ENCODE measurements at regions not wholly inside any gene's neighbourhood (a gene's known extent, or its start where the extent isn't known, plus 50 kb on each side); places are given as distances from the start of the nearest gene placed in this dataset.

DNA sequence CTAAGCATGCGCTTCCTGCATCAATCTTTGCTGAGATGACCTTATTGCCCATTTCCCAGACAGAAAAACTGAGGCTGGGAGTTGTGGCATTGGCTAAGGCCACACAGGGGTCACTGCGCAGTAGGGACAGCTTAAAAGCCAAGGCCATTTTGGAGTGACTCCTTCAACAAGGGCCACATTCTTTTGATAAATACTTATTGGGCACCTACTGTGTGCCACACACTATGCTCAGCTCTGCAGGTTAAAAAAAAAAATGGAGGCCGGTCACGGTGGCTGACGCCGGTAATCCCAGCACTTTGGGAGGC is 108.6 kb downstream of the CEBPB start:
- H3K4me1 ChIP-seq (ENCODE audit: control insufficient read depth in 2 of 3, insufficient read depth in 2 of 3, low read depth in 1 of 3, low read length in 3 of 3), result peaks cover 0 to 7% (median 0%) of the 10 kb centered on the region in 3 donors
- H3K36me3 ChIP-seq (ENCODE audit: control insufficient read depth in 2 of 3, insufficient read depth in 3 of 3, low read length in 3 of 3), result no peaks in the 10 kb centered on the region
- H3K9ac ChIP-seq (ENCODE audit: low read length in 3 of 3), result no peak overlapping the region
- intact Hi-C loops (cut with DNase I), result no loop called here
- TF ChIP-seq, protein P1, sequence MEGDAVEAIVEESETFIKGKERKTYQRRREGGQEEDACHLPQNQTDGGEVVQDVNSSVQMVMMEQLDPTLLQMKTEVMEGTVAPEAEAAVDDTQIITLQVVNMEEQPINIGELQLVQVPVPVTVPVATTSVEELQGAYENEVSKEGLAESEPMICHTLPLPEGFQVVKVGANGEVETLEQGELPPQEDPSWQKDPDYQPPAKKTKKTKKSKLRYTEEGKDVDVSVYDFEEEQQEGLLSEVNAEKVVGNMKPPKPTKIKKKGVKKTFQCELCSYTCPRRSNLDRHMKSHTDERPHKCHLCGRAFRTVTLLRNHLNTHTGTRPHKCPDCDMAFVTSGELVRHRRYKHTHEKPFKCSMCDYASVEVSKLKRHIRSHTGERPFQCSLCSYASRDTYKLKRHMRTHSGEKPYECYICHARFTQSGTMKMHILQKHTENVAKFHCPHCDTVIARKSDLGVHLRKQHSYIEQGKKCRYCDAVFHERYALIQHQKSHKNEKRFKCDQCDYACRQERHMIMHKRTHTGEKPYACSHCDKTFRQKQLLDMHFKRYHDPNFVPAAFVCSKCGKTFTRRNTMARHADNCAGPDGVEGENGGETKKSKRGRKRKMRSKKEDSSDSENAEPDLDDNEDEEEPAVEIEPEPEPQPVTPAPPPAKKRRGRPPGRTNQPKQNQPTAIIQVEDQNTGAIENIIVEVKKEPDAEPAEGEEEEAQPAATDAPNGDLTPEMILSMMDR (IDR thresholded peaks at IDR 0.05; ENCODE audit: borderline replicate concordance, extremely low read depth, insufficient read depth), result no peak
- DNase-seq, result no peak
- no peak overlapping the region for H3K27ac ChIP-seq (ENCODE audit: low read depth in 2 of 2, low read length in 2 of 2)
- no peak for FAIRE-seq
- no peaks in the 10 kb centered on the region for H3K27me3 ChIP-seq (ENCODE audit: control insufficient read depth, insufficient read depth, low read length)
- no peaks in the 10 kb centered on the region for H3K9me3 ChIP-seq (ENCODE audit: control insufficient read depth in 2 of 3, insufficient read depth in 1 of 3, low read length in 3 of 3)
- no peak overlapping the region for H3K4me3 ChIP-seq (ENCODE audit: low read length in 3 of 3)

DNA sequence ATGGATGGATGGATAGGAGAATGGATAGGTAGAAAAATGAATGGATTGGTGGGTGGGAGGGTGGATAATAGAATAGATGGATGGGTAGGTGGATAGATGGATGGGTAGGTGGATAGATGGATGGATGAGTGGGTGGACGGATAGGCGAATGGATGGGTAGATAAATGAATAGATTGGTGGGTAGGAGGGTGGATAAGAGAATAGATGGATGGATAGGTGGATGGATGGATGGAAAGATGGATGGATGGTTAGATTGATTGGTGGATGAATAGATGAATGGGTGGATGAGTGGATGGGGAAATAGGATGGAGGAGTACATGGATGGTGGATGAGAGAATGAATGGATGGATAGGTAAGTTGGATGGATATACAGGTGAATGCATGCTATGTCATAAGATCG is 110.5 kb downstream of the CEBPB start:
- no peaks in the 10 kb centered on the region for H3K36me3 ChIP-seq (ENCODE audit: control insufficient read depth in 2 of 3, insufficient read depth in 3 of 3, low read length in 3 of 3)
- TF ChIP-seq, protein P1 (IDR thresholded peaks at IDR 0.05; ENCODE audit: borderline replicate concordance, extremely low read depth, insufficient read depth), result no peak
- no peaks in the 10 kb centered on the region for H3K9me3 ChIP-seq (ENCODE audit: control insufficient read depth in 2 of 3, insufficient read depth in 1 of 3, low read length in 3 of 3)
- no peak for DNase-seq
- H3K9ac ChIP-seq (ENCODE audit: low read length in 3 of 3), result no peak overlapping the region
- H3K4me3 ChIP-seq (ENCODE audit: low read length in 3 of 3), result no peak overlapping the region
- intact Hi-C loops (cut with DNase I), result no loop called here
- H3K4me1 ChIP-seq (ENCODE audit: control insufficient read depth in 2 of 3, insufficient read depth in 2 of 3, low read depth in 1 of 3, low read length in 3 of 3), result peaks cover 0 to 17% (median 4%) of the 10 kb centered on the region in 3 donors
- FAIRE-seq, result no peak
- no peaks in the 10 kb centered on the region for H3K27me3 ChIP-seq (ENCODE audit: control insufficient read depth, insufficient read depth, low read length)
- no peak overlapping the region for H3K27ac ChIP-seq (ENCODE audit: low read depth in 2 of 2, low read length in 2 of 2)

DNA sequence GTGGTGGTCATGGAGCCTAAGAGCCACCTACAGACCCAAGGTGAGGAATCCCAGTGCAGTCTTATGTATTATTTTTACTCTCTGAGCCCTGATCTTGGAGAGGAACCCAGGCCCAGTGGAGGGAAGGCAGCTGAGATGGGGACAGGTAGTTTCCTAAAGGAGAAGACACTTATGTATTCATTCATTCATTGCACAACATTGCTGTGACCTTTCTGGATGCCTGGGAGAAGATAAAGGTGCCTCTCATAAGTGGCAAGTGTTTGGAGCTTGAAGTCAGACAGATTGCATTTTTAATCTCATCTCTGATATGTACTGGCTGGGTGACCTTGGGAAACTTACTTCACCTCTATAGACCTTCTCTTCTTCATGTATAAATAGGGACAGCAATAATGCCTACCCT is 111.1 kb downstream of the CEBPB start:
- TF ChIP-seq, protein P1 (IDR thresholded peaks at IDR 0.05; ENCODE audit: borderline replicate concordance, extremely low read depth, insufficient read depth), result no peak
- no peaks in the 10 kb centered on the region for H3K27me3 ChIP-seq (ENCODE audit: control insufficient read depth, insufficient read depth, low read length)
- FAIRE-seq (no peak), DNase-seq (no peak)
- no peaks in the 10 kb centered on the region for H3K9me3 ChIP-seq (ENCODE audit: control insufficient read depth in 2 of 3, insufficient read depth in 1 of 3, low read length in 3 of 3)
- no peak overlapping the region for H3K9ac ChIP-seq (ENCODE audit: low read length in 3 of 3)
- no peak overlapping the region for H3K27ac ChIP-seq (ENCODE audit: low read depth in 2 of 2, low read length in 2 of 2)
- no peak overlapping the region for H3K4me3 ChIP-seq (ENCODE audit: low read length in 3 of 3)
- H3K36me3 ChIP-seq (ENCODE audit: control insufficient read depth in 2 of 3, insufficient read depth in 3 of 3, low read length in 3 of 3), result no peaks in the 10 kb centered on the region
- intact Hi-C loops (cut with DNase I), result no loop called here
- H3K4me1 ChIP-seq (ENCODE audit: control insufficient read depth in 2 of 3, insufficient read depth in 2 of 3, low read depth in 1 of 3, low read length in 3 of 3), result peaks cover 0 to 21% (median 9%) of the 10 kb centered on the region in 3 donors

DNA sequence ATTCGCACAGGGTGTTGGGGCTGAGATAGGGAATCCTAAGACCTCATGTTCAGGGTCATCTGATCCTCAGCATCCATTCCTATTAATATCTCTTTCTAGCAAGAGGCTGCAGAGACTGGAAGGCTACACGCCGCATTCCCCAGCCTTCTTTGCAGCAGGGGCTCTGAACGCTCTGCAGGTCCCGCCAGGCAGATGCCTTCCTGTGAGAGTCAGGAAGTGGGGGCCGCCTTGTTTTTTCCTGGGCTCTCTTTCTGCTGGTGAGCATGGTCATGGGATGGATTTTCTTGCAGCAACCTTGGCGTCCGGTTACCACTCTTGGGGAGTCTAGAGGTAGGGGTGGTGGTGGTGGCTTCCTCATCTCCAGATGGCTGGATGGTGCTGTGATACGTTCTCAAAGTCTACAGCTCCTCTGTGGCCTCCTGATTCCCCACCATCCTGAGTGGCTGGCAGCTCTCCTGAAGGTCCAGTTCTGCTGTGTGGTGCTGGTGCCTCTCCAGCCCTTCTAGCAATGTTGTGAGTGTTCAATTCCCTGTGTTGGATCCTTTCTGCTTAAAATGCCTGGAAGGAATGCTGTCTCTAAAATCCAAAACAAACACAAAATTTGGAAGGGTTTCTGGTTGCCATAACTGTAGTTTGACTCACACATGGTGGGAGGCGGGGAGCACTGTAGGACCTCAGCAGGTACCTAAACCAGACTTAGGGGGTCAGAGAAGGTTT is 111.9 kb downstream of the CEBPB start:
- Histone ChIP-seq H3K9me3 (ENCODE audit: control insufficient read depth in 2 of 3, insufficient read depth in 1 of 3, low read length in 3 of 3) (no peaks in the 10 kb centered on the region), H3K27ac (ENCODE audit: low read depth in 2 of 2, low read length in 2 of 2) (no peak overlapping the region), H3K27me3 (ENCODE audit: control insufficient read depth, insufficient read depth, low read length) (no peaks in the 10 kb centered on the region), H3K9ac (ENCODE audit: low read length in 3 of 3) (no peak overlapping the region), H3K4me3 (ENCODE audit: low read length in 3 of 3) (no peak overlapping the region), H3K36me3 (ENCODE audit: control insufficient read depth in 2 of 3, insufficient read depth in 3 of 3, low read length in 3 of 3) (no peaks in the 10 kb centered on the region), H3K4me1 (ENCODE audit: control insufficient read depth in 2 of 3, insufficient read depth in 2 of 3, low read depth in 1 of 3, low read length in 3 of 3) (peaks cover 0 to 24% (median 16%) of the 10 kb centered on the region in 3 donors)
- no peak for FAIRE-seq
- TF ChIP-seq, protein P1 (IDR thresholded peaks at IDR 0.05; ENCODE audit: borderline replicate concordance, extremely low read depth, insufficient read depth), result no peak
- DNase-seq, result no peak
- intact Hi-C loops (cut with DNase I), result no loop called here

Data from kidney (tissue), 13 donors.